Astrocyte of the spinal cord (primary cell): ENCODE measurements at regions not wholly inside any gene's neighbourhood (a gene's known extent, or its start where the extent isn't known, plus 50 kb on each side); places are given as distances from the start of the nearest gene placed in this dataset.

ENCODE experiments used
- DNase-seq: peaks from one replicate; pipeline ENCODE4 v3.0.0; 2011; ENCODE audit warnings: low read depth, low spot score
- H3K4me3 ChIP-seq: 2 replicates; pipeline ENCODE4 v1.5.1; 2011; ENCODE audit warnings: low read depth, mild to moderate bottlenecking, low read length, moderate library complexity
- CTCF ChIP-seq: IDR thresholded peaks from 2 replicates; pipeline ENCODE4 v1.5.1; 2012; ENCODE audit warnings: low read depth, mild to moderate bottlenecking, low read length, inconsistent platforms
- in situ Hi-C: cut with HindIII; loops from 2 replicates; pipeline ENCODE4 v1.10.0; 2017; ENCODE audit warnings: low sequenced_read_pairs

GRCh38 chr4:36568575-36568974, 287.2 kb downstream of the DTHD1 start:
- in situ Hi-C loops, result no loop called here
- no peak for TF ChIP-seq CTCF
- no peak overlapping the region for H3K4me3 ChIP-seq
- no peak for DNase-seq

DNA sequence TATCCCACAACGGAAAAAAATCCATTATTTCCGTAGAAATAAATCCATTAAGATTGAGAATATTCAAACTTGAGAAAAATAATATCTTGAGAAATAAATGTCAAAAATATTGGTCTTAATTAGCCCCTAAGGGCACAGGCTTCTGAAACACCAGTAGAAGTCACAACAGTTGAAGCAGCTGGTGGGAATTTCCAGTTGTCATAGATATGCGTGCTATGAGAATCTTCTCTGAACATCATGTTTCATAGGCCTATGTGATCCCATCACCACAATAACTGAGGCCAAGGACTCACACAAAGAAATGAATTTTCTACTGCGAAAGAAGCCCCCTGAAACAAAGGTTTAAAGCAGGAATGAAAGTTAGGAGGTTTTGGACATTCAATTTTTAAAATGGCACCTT, 292.0 kb downstream of the DTHD1 start:
- no peak overlapping the region for H3K4me3 ChIP-seq
- in situ Hi-C loops, result no loop called here
- TF ChIP-seq CTCF, result no peak
- no peak for DNase-seq

DNA sequence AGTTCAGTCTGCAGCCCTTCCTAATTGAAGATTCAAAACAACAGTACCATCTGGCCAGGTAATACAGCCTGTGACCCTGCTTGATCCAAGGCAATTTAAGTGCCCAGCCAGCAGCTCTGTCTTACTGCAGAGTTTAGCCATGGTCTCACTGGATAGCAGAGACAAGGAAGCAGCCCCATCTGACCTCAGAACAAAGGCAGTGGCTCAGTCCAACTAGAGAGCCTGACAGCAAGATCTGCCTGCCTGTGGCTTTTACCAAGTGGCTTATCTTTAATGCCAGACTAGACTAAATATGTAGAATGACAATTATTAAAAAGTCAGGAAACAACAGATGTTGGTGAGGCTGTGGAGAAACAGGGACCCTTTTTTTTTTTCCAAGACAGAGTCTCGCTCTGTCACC, 293.4 kb downstream of the DTHD1 start:
- in situ Hi-C loops, result no loop called here
- H3K4me3 ChIP-seq, result no peak overlapping the region
- TF ChIP-seq CTCF, result no peak
- DNase-seq, result no peak

- in situ Hi-C loops, result no loop called here
- no peak for DNase-seq
- no peak for TF ChIP-seq CTCF
- H3K4me3 ChIP-seq, result no peak overlapping the region
These were observed 300.8 kb downstream of the DTHD1 start for GRCh38 chr4:36582198-36582597.

DNA sequence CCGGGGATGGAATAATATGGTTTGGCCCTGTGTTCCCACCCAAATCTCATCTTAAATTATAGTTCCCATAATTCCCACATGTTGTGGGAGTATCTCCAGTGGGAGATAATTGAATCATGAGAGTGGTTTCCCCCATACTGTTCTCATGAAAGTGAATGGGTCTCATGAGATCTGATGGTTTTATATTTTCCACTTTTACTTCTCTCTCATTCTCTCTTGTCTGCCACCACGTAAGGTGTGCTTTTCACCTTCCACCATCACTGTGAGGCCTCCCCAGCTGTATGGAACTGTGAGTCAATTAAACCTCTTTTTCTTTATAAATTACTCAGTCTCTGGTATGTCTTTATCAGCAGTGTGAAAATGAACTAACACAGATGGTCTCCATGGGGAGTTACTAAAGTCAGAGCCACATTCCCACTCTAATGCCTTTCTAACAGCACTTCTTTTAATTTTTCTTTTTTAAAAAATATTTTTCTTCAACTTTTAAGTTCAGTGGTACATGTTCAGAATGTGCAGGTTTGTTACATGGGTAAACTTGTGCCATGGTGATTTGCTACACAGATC, 306.6 kb downstream of the DTHD1 start:
- in situ Hi-C loops, result no loop called here
- no peak overlapping the region for H3K4me3 ChIP-seq
- DNase-seq, result no peak
- no peak for TF ChIP-seq CTCF

- H3K4me3 ChIP-seq, result no peak overlapping the region
- no peak for TF ChIP-seq CTCF
- no peak for DNase-seq
- in situ Hi-C loops, result no loop called here
These were observed 308.9 kb downstream of the DTHD1 start for GRCh38 chr4:36590343-36590742.
